CD14-positive monocyte (primary cell): ENCODE measurements at regions not wholly inside any gene's neighbourhood (a gene's known extent, or its start where the extent isn't known, plus 50 kb on each side); places are given as distances from the start of the nearest gene placed in this dataset.

Source experiments
- DNase-seq, 3 donors: peaks; one replicate each; pipeline ENCODE4 v3.0.0-alpha.2; 2011 to 2022
- H2AFZ ChIP-seq: 2 replicates; pipeline ENCODE4 v1.6.0; 2012; ENCODE audit warnings: mild to moderate bottlenecking, low read depth, low read length, inconsistent platforms; ENCODE audit not compliant: insufficient read depth, poor library complexity, severe bottlenecking
- H3K27ac ChIP-seq, 2 donors: 1 replicate in 1 of 2; 2 replicates in 1 of 2; pipeline ENCODE4 v1.5.1; 2012 to 2013; ENCODE audit warnings: low read length in 2 of 2, control low read depth in 1 of 2, inconsistent platforms in 1 of 2, low read depth in 1 of 2, mild to moderate bottlenecking in 1 of 2
- H3K27me3 ChIP-seq, 2 donors: one replicate each; pipeline versions ENCODE4 v1.6.0 to v1.6.1; 2011 to 2013; ENCODE audit warnings: low read length in 2 of 2; ENCODE audit not compliant: control insufficient read depth in 2 of 2, insufficient read depth in 2 of 2
- H3K36me3 ChIP-seq, 2 donors: replicated peaks in 1 of 2; 1 replicate in 1 of 2; 2 replicates in 1 of 2; pipeline versions ENCODE4 v1.5.1 to v1.6.1; 2012 to 2013; ENCODE audit warnings: low read length in 2 of 2, control low read depth in 1 of 2, inconsistent platforms in 1 of 2, mild to moderate bottlenecking in 1 of 2; ENCODE audit not compliant: insufficient read depth in 2 of 2, control insufficient read depth in 1 of 2
- H3K4me1 ChIP-seq, 2 donors: 1 replicate in 1 of 2; 2 replicates in 1 of 2; pipeline versions ENCODE4 v1.5.1 to v1.6.1; 2012 to 2013; ENCODE audit warnings: low read length in 2 of 2, control low read depth in 1 of 2, inconsistent platforms in 1 of 2, mild to moderate bottlenecking in 1 of 2, moderate library complexity in 1 of 2; ENCODE audit not compliant: insufficient read depth in 2 of 2, control insufficient read depth in 1 of 2
- H3K4me2 ChIP-seq: replicated peaks from 2 replicates; pipeline ENCODE3; 2012; ENCODE audit warnings: low read length, moderate library complexity, mild to moderate bottlenecking; ENCODE audit not compliant: poor library complexity, severe bottlenecking; ENCODE audit errors: extremely low read depth
- H3K4me3 ChIP-seq, 3 experiments: fragments of 200-600 bp in 1 of 3; sonication (generic) in 1 of 3; replicated peaks in 1 of 3; 1 replicate in 2 of 3; 2 replicates in 1 of 3; pipeline ENCODE4 v1.5.1; 2011 to 2013; ENCODE audit warnings: low read length in 3 of 3, mild to moderate bottlenecking in 3 of 3, control low read depth in 2 of 3, low read depth in 2 of 3, inconsistent platforms in 1 of 3, moderate library complexity in 1 of 3
- H3K79me2 ChIP-seq: 2 replicates; pipeline ENCODE4 v1.6.0; 2012; ENCODE audit warnings: mild to moderate bottlenecking, control low read depth, inconsistent platforms, low read length, moderate library complexity; ENCODE audit not compliant: insufficient read depth
- H3K9ac ChIP-seq: 2 replicates; pipeline ENCODE4 v1.6.0; 2017; ENCODE audit warnings: low read length, mild to moderate bottlenecking; ENCODE audit not compliant: insufficient read depth, poor library complexity, severe bottlenecking
- H3K9me3 ChIP-seq, 2 donors: replicated peaks in 1 of 2; 1 replicate in 1 of 2; 2 replicates in 1 of 2; pipeline versions ENCODE4 v1.5.1 to v1.6.1; 2012 to 2013; ENCODE audit warnings: low read length in 2 of 2, control low read depth in 1 of 2; ENCODE audit not compliant: control insufficient read depth in 1 of 2, insufficient read depth in 1 of 2
- H4K20me1 ChIP-seq: 2 replicates; pipeline ENCODE4 v1.6.0; 2012; ENCODE audit warnings: mild to moderate bottlenecking, low read length, control low read depth, moderate library complexity; ENCODE audit not compliant: insufficient read depth
- H3K27ac Mint-ChIP-seq, 7 donors: one replicate each; pipeline ENCODE4 v1.8.0; 2020; ENCODE audit warnings: mild to moderate bottlenecking in 7 of 7, mixed read lengths in 7 of 7, moderate library complexity in 6 of 7, inconsistent platforms in 2 of 7
- H3K27me3 Mint-ChIP-seq, 3 donors: one replicate each; pipeline ENCODE4 v1.8.0; 2021 to 2022; ENCODE audit warnings: low read depth in 3 of 3, mild to moderate bottlenecking in 3 of 3, mixed read lengths in 3 of 3, moderate library complexity in 3 of 3, inconsistent platforms in 1 of 3
- H3K36me3 Mint-ChIP-seq, 2 donors: one replicate each; pipeline ENCODE4 v1.8.0; 2020; ENCODE audit warnings: mixed read lengths in 2 of 2, inconsistent platforms in 1 of 2, mild to moderate bottlenecking in 1 of 2
- H3K4me1 Mint-ChIP-seq: one replicate; pipeline ENCODE4 v1.8.0; 2020; ENCODE audit warnings: mild to moderate bottlenecking, mixed read lengths
- H3K4me3 Mint-ChIP-seq, 2 donors: one replicate each; pipeline ENCODE4 v1.8.0; 2020; ENCODE audit warnings: mild to moderate bottlenecking in 2 of 2, mixed read lengths in 2 of 2, moderate library complexity in 1 of 2
- H3K9me3 Mint-ChIP-seq, 7 donors: one replicate each; pipeline ENCODE4 v1.8.0; 2020 to 2022; ENCODE audit warnings: mixed read lengths in 7 of 7, mild to moderate bottlenecking in 6 of 7, moderate library complexity in 6 of 7, inconsistent platforms in 2 of 7
- WGBS: methylation state at CpG from one replicate; pipeline ENCODE4 v1.1.5; 2013; ENCODE audit warnings: missing lambda C conversion rate; ENCODE audit not compliant: insufficient coverage; 5-methylcytosine and 5-hydroxymethylcytosine counted together
- intact Hi-C, 2 donors: fragments of 100-400 bp; cut with micrococcal nuclease; formaldehyde crosslinking; loops; one replicate each; pipeline versions ENCODE4 v1.15.0 to v1.15.1; 2023
- TF ChIP-seq, protein P1 (sequence below): fragments of 200-600 bp; IDR thresholded peaks from one replicate; pipeline ENCODE4 v1.8.0; 2022; ENCODE audit warnings: antibody characterized with exemption, mild to moderate bottlenecking

DNA sequence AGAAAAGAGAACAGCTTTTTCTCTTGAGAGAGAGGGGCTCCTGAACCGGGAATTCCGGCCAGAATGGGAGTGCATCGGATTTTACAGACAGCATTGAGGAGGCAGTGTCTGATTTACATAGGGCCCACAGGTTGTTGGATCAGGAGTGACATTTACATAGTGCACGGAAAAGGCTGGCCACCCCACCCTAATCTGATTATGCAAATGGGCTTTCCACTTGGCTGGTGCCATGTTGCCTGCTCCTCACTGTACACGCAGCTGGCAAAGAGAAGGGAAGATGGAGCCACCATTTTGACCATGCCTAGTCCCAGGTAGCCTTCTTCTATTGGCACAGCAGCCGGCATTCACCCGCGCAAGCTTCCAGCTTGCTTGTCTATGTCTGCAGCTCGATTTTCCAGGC, 77.5 kb upstream of the FAM171A1 start:
- no peak overlapping the region for H3K27ac Mint-ChIP-seq
- TF ChIP-seq, protein P1, sequence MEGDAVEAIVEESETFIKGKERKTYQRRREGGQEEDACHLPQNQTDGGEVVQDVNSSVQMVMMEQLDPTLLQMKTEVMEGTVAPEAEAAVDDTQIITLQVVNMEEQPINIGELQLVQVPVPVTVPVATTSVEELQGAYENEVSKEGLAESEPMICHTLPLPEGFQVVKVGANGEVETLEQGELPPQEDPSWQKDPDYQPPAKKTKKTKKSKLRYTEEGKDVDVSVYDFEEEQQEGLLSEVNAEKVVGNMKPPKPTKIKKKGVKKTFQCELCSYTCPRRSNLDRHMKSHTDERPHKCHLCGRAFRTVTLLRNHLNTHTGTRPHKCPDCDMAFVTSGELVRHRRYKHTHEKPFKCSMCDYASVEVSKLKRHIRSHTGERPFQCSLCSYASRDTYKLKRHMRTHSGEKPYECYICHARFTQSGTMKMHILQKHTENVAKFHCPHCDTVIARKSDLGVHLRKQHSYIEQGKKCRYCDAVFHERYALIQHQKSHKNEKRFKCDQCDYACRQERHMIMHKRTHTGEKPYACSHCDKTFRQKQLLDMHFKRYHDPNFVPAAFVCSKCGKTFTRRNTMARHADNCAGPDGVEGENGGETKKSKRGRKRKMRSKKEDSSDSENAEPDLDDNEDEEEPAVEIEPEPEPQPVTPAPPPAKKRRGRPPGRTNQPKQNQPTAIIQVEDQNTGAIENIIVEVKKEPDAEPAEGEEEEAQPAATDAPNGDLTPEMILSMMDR, result no peak
- no peaks in the 10 kb centered on the region for H3K4me1 Mint-ChIP-seq
- Histone ChIP-seq H3K9ac (no peak overlapping the region), H3K4me2 (no peak overlapping the region), H2AFZ (no peak overlapping the region), H3K27me3 (no peaks in the 10 kb centered on the region), H3K4me3 (no peak overlapping the region), H3K9me3 (no peaks in the 10 kb centered on the region), H3K79me2 (no peaks in the 10 kb centered on the region), H3K4me1 (no peaks in the 10 kb centered on the region), H3K36me3 (no peaks in the 10 kb centered on the region), H3K27ac (no peak overlapping the region), H4K20me1 (no peaks in the 10 kb centered on the region)
- intact Hi-C loops, result no loop called here
- H3K4me3 Mint-ChIP-seq, result no peak overlapping the region
- WGBS, result 100% methylated on average over 5 of the region's 9 CpGs
- peaks cover 0 to 4% (median 0%) of the 10 kb centered on the region in 7 donors for H3K9me3 Mint-ChIP-seq
- DNase-seq, result no peak
- H3K27me3 Mint-ChIP-seq, result peaks cover 0 to 10% (median 3%) of the 10 kb centered on the region in 3 donors
- H3K36me3 Mint-ChIP-seq, result no peaks in the 10 kb centered on the region

DNA sequence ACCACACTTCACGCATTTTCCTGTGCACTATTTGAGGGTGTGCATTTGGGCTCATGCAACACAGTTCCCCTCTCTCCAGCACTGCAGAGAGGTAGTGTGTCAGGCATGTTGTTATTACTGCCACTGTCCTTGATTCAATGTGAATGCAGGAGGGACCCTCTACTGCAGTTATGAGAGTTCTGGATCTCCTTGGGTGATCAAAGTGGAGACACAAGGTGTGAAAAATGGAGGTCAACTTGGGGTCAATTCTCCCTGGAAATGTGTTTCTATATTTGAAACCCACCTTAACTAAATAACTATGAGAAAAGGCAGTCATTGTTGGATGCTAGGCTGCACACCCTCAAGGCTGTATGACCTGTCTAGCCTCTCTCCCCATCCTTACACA, 73.9 kb upstream of the FAM171A1 start:
- no peaks in the 10 kb centered on the region for H3K4me1 Mint-ChIP-seq
- Histone ChIP-seq H3K79me2 (no peaks in the 10 kb centered on the region), H3K9me3 (no peaks in the 10 kb centered on the region), H3K4me1 (no peaks in the 10 kb centered on the region), H3K4me3 (no peak overlapping the region), H2AFZ (no peak overlapping the region), H4K20me1 (no peaks in the 10 kb centered on the region), H3K4me2 (no peak overlapping the region), H3K27me3 (peaks cover 0 to 2% of the 10 kb centered on the region in 2 donors), H3K36me3 (no peaks in the 10 kb centered on the region), H3K9ac (no peak overlapping the region), H3K27ac (no peak overlapping the region)
- H3K27ac Mint-ChIP-seq, result no peak overlapping the region
- no CpG with 5 or more reads among the region's 1 CpG for WGBS
- no peak for DNase-seq
- no peak overlapping the region for H3K4me3 Mint-ChIP-seq
- H3K27me3 Mint-ChIP-seq, result peaks cover 5 to 8% (median 7%) of the 10 kb centered on the region in 3 donors
- TF ChIP-seq, protein P1, result no peak
- no peaks in the 10 kb centered on the region for H3K36me3 Mint-ChIP-seq
- peaks cover 0 to 4% (median 0%) of the 10 kb centered on the region in 7 donors for H3K9me3 Mint-ChIP-seq
- intact Hi-C loops, result no loop called here
